Keratinocyte (primary cell): ENCODE measurements at regions not wholly inside any gene's neighbourhood (a gene's known extent, or its start where the extent isn't known, plus 50 kb on each side); places are given as distances from the start of the nearest gene placed in this dataset.

Experiments
- DNase-seq: peaks from one replicate; pipeline ENCODE4 v3.0.0-alpha.2; 2011; ENCODE audit warnings: low read depth, missing footprints, low spot score
- FAIRE-seq: peaks from 2 replicates; lab custom pipeline; 2011; peaks lifted over from hg19 to GRCh38; lab: Jason Lieb, UNC
- H2AFZ ChIP-seq: 2 replicates; pipeline ENCODE4 v1.6.0; 2012; ENCODE audit warnings: low read length, control low read depth, inconsistent platforms; ENCODE audit not compliant: control insufficient read depth
- H3K27ac ChIP-seq: 2 replicates; pipeline ENCODE4 v1.5.1; 2011; ENCODE audit warnings: low read length; ENCODE audit not compliant: control insufficient read depth, insufficient read depth
- H3K27me3 ChIP-seq: 3 replicates; pipeline ENCODE4 v1.6.0; 2011; ENCODE audit warnings: low read length; ENCODE audit not compliant: control insufficient read depth, insufficient read depth; ENCODE audit errors: extremely low read depth
- H3K36me3 ChIP-seq, 2 experiments: 2 replicates in 1 of 2; 3 replicates in 1 of 2; pipeline ENCODE4 v1.5.1; 2011; ENCODE audit warnings: low read length in 2 of 2, mild to moderate bottlenecking in 1 of 2; ENCODE audit not compliant: control insufficient read depth in 2 of 2, insufficient read depth in 2 of 2; ENCODE audit errors: extremely low read depth in 1 of 2
- H3K4me1 ChIP-seq: 3 replicates; pipeline ENCODE4 v1.5.1; 2011; ENCODE audit warnings: low read length; ENCODE audit not compliant: control insufficient read depth, insufficient read depth; ENCODE audit errors: extremely low read depth
- H3K4me2 ChIP-seq: 3 replicates; pipeline ENCODE4 v1.6.0; 2011; ENCODE audit warnings: low read depth, low read length; ENCODE audit not compliant: control insufficient read depth, insufficient read depth; ENCODE audit errors: extremely low read depth
- H3K4me3 ChIP-seq, 3 experiments: fragments of 200-600 bp in 1 of 3; sonication (generic) in 1 of 3; 2 replicates in 2 of 3; 3 replicates in 1 of 3; pipeline ENCODE4 v1.5.1; 2011 to 2016; ENCODE audit warnings: low read length in 3 of 3, mild to moderate bottlenecking in 3 of 3, control low read depth in 2 of 3, inconsistent platforms in 1 of 3, low read depth in 1 of 3, mixed read lengths in 1 of 3, mixed run types in 1 of 3, moderate library complexity in 1 of 3; ENCODE audit not compliant: control insufficient read depth in 2 of 3, insufficient read depth in 2 of 3; ENCODE audit errors: extremely low read depth in 1 of 3
- H3K79me2 ChIP-seq: 2 replicates; pipeline ENCODE4 v1.6.0; 2012; ENCODE audit warnings: low read length; ENCODE audit not compliant: control insufficient read depth, insufficient read depth
- H3K9ac ChIP-seq: 3 replicates; pipeline ENCODE4 v1.6.0; 2011; ENCODE audit warnings: low read length; ENCODE audit not compliant: control insufficient read depth, insufficient read depth; ENCODE audit errors: extremely low read depth
- H3K9me1 ChIP-seq: 3 replicates; pipeline ENCODE4 v1.6.0; 2011; ENCODE audit warnings: low read length; ENCODE audit not compliant: control insufficient read depth, insufficient read depth; ENCODE audit errors: extremely low read depth
- H3K9me3 ChIP-seq: 2 replicates; pipeline ENCODE4 v1.5.1; 2012; ENCODE audit warnings: low read depth, low read length; ENCODE audit not compliant: control insufficient read depth
- H4K20me1 ChIP-seq: 3 replicates; pipeline ENCODE4 v1.6.0; 2011; ENCODE audit warnings: low read length; ENCODE audit not compliant: control insufficient read depth, insufficient read depth; ENCODE audit errors: extremely low read depth
- EZH2 ChIP-seq: IDR thresholded peaks from one replicate; pipeline ENCODE4 v1.6.1; 2012; ENCODE audit warnings: inconsistent platforms, mild to moderate bottlenecking, low read length, moderate library complexity
- dilution Hi-C: fragments of 300-500 bp; cut with MboI; formaldehyde crosslinking; loops from one replicate; pipeline ENCODE4 v1.7.0; 2020; ENCODE audit warnings: low sequenced_read_pairs; ENCODE audit not compliant: extremely low pct_ligation_motif_present
- TF ChIP-seq, protein P1 (sequence below), 3 experiments: IDR thresholded peaks in 1 of 3; conservative IDR thresholded peaks in 1 of 3; optimal IDR thresholded peaks in 1 of 3; 2 replicates in 2 of 3; 3 replicates in 1 of 3; pipeline versions ENCODE3 to v1.5.1; 2011; ENCODE audit warnings: low read length in 3 of 3, mild to moderate bottlenecking in 3 of 3, moderate library complexity in 2 of 3, control low read depth in 1 of 3, inconsistent platforms in 1 of 3; ENCODE audit not compliant: insufficient read depth in 2 of 3; ENCODE audit errors: extremely low read depth in 1 of 3

DNA sequence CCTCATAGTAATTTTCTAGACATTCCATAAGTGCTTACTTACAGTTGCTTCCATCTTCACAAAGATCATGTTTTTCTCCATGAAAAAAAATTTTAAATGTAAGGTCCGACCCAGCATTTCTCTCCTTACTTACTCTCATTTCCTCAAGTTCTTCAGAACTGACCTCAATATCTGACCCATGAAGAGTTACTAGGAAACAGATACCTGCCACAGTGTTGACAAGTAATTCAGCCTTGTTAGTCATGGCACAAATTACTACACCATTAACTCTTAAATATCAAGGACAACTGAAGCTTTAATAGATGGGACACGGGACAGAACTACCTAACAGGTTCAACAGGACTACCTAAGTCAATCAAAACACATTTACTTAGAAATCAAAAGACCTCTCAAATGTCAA is 316.2 kb downstream of the POM121L12 start:
- Histone ChIP-seq H3K9me3 (no peaks in the 10 kb centered on the region), H3K79me2 (no peaks in the 10 kb centered on the region), H3K9ac (no peak overlapping the region), H3K4me2 (no peak overlapping the region), H3K4me3 (no peak overlapping the region), H2AFZ (no peak overlapping the region), H4K20me1 (no peaks in the 10 kb centered on the region), H3K36me3 (no peaks in the 10 kb centered on the region), H3K27me3 (no peaks in the 10 kb centered on the region), H3K9me1 (no peaks in the 10 kb centered on the region), H3K4me1 (no peaks in the 10 kb centered on the region), H3K27ac (no peak overlapping the region)
- TF ChIP-seq, protein P1, sequence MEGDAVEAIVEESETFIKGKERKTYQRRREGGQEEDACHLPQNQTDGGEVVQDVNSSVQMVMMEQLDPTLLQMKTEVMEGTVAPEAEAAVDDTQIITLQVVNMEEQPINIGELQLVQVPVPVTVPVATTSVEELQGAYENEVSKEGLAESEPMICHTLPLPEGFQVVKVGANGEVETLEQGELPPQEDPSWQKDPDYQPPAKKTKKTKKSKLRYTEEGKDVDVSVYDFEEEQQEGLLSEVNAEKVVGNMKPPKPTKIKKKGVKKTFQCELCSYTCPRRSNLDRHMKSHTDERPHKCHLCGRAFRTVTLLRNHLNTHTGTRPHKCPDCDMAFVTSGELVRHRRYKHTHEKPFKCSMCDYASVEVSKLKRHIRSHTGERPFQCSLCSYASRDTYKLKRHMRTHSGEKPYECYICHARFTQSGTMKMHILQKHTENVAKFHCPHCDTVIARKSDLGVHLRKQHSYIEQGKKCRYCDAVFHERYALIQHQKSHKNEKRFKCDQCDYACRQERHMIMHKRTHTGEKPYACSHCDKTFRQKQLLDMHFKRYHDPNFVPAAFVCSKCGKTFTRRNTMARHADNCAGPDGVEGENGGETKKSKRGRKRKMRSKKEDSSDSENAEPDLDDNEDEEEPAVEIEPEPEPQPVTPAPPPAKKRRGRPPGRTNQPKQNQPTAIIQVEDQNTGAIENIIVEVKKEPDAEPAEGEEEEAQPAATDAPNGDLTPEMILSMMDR (optimal IDR thresholded peaks at IDR 0.05 in 1 of 3, IDR thresholded peaks at IDR 0.05 in 1 of 3, conservative IDR thresholded peaks at IDR 0.05 in 1 of 3; ENCODE audit: extremely low read depth in 1 of 3, insufficient read depth in 2 of 3, low read length in 3 of 3) = no peak
- no peak for TF ChIP-seq EZH2
- DNase-seq = no peak
- dilution Hi-C loops = no loop called here
- no peak for FAIRE-seq

- Histone ChIP-seq H3K9me1 (no peaks in the 10 kb centered on the region), H4K20me1 (no peaks in the 10 kb centered on the region), H3K4me2 (no peak overlapping the region), H3K9me3 (no peaks in the 10 kb centered on the region), H3K9ac (no peak overlapping the region), H3K27me3 (no peaks in the 10 kb centered on the region), H2AFZ (no peak overlapping the region), H3K36me3 (no peaks in the 10 kb centered on the region), H3K4me3 (no peak overlapping the region), H3K79me2 (no peaks in the 10 kb centered on the region), H3K27ac (no peak overlapping the region), H3K4me1 (no peaks in the 10 kb centered on the region)
- dilution Hi-C loops = no loop called here
- TF ChIP-seq EZH2 = no peak
- TF ChIP-seq, protein P1 (optimal IDR thresholded peaks at IDR 0.05 in 1 of 3, IDR thresholded peaks at IDR 0.05 in 1 of 3, conservative IDR thresholded peaks at IDR 0.05 in 1 of 3; ENCODE audit: extremely low read depth in 1 of 3, insufficient read depth in 2 of 3, low read length in 3 of 3) = no peak
- DNase-seq (no peak), FAIRE-seq (no peak)
Observed at GRCh38 chr7:53358269-53358668, 322.8 kb downstream of the POM121L12 start.
